ENCODE measurements at regions not wholly inside any gene's neighbourhood (a gene's known extent, or its start where the extent isn't known, plus 50 kb on each side); places are given as distances from the start of the nearest gene placed in this dataset.

DNA sequence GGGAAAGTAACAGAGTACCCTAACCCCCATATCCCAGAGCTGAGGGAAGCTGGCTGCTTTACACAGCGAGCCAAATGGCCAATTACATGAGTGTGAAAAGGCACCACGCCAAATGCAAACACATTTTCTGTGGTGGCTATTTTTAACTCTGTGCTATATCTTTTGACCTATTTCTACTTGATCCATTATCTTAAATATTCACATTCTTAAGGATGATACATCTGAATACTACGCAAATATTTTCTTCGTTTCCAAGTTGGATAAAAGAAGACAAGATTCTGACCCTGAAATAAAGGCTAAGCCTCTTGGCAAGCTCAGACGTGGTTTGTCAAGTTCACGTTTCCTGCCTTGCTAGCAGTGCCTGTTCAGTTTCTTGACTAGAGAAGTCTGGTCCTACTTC is 146.7 kb upstream of the TMEM196 start:
- ChIA-PET POLR2A (no interaction called here), CTCF (ENCODE audit: low intra/inter-chr PET ratio, low total read pairs) (no interaction called here)
- in situ Hi-C loops (cut with HindIII; ENCODE audit: extremely low pct_ligation_motif_present, low pct_unique_long_range_greater_than_20kb) (no loop called here), intact Hi-C loops (cut with micrococcal nuclease; ENCODE audit: unreplicated experiment) (no loop called here)
- H4K20me1 ChIP-seq (ENCODE audit: insufficient read depth, low read length) = no peaks in the 10 kb centered on the region
- no TSS peak for BruUV-seq (replicated peaks)
- no peak overlapping the region for H3K4me2 ChIP-seq (ENCODE audit: low read depth, low read length)
- no peaks in the 10 kb centered on the region for H3K36me3 ChIP-seq (replicated peaks in 1 of 2; ENCODE audit: control insufficient read depth in 1 of 2, insufficient read depth in 2 of 2, low read length in 2 of 2)
- H3K4me1 ChIP-seq (ENCODE audit: insufficient read depth, low read length) = no peaks in the 10 kb centered on the region
- no peak overlapping the region for H2AFZ ChIP-seq (ENCODE audit: low read length)
- H3K79me2 ChIP-seq (ENCODE audit: insufficient read depth, low read length) = no peaks in the 10 kb centered on the region
- no peak overlapping the region for H3K9ac ChIP-seq (ENCODE audit: insufficient read depth, low read depth, low read length)
- FAIRE-seq (no peak), DNase-seq (ENCODE audit: low spot score) (no peak), ATAC-seq (no peak)
- no peaks in the 10 kb centered on the region for H3K27me3 ChIP-seq (ENCODE audit: control insufficient read depth in 1 of 2, insufficient read depth in 2 of 2, low read length in 2 of 2)
- H3K9me3 ChIP-seq (ENCODE audit: low read length) = peaks cover 40% of the 10 kb centered on the region
- no peak for TF ChIP-seq ZSCAN25 (CRISPR knock-in tag; IDR thresholded peaks at IDR 0.05)
- WGBS (ENCODE audit: low lambda C conversion rate) = 5% methylated on average over 6 of the region's 6 CpGs
- no peak overlapping the region for H3K4me3 ChIP-seq (replicated peaks in 1 of 3; ENCODE audit: insufficient read depth in 1 of 3, low read depth in 2 of 3, low read length in 3 of 3)
- no peak overlapping the region for H3K27ac ChIP-seq (ENCODE audit: extremely low read length, insufficient read depth, low read length)

DNA sequence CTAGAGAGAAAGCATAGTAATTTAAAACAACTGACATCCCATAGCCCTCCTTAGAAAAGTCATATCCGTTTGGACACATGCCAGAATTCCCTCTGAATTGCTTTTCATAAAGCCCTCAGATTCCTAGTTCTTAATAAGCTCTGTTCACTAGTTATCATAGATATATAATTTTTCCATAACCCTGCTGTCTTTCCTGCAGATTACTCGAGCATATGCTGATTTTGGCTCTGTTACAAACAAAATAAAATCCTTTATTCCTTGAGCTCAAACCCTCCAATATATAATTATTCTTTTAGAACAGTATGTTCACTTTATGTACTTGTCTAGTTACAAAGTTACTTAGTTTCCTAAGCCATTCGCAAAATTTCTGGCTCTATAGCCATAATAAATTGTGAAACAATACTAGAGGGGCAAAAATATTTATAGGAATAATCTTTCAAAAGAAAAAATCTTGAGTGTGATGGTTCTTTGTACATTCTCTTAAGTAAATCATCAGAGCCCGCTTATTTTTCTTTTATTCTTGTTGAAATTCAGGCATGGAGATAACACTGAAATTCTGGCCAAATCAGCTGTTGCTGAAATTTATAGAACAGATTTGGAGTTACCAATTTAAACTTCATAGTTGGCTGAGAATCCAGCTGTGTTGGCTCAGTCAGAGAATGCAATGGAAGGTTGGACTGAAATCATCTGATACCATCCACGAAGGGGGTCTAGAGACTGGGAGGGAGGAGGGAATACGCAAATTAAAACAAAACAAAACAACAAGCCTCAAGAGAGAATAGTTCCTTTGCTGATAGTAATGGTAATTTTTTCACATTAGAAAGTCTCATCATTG is 146.1 kb upstream of the TMEM196 start:
- Histone ChIP-seq H3K27me3 (ENCODE audit: control insufficient read depth in 1 of 2, insufficient read depth in 2 of 2, low read length in 2 of 2) (no peaks in the 10 kb centered on the region), H3K79me2 (ENCODE audit: insufficient read depth, low read length) (no peaks in the 10 kb centered on the region), H3K9me3 (ENCODE audit: low read length) (peaks cover 45% of the 10 kb centered on the region), H3K36me3 (replicated peaks in 1 of 2; ENCODE audit: control insufficient read depth in 1 of 2, insufficient read depth in 2 of 2, low read length in 2 of 2) (no peaks in the 10 kb centered on the region), H3K27ac (ENCODE audit: extremely low read length, insufficient read depth, low read length) (no peak overlapping the region), H3K4me2 (ENCODE audit: low read depth, low read length) (no peak overlapping the region), H2AFZ (ENCODE audit: low read length) (no peak overlapping the region), H3K9ac (ENCODE audit: insufficient read depth, low read depth, low read length) (no peak overlapping the region), H3K4me3 (replicated peaks in 1 of 3; ENCODE audit: insufficient read depth in 1 of 3, low read depth in 2 of 3, low read length in 3 of 3) (no peak overlapping the region), H4K20me1 (ENCODE audit: insufficient read depth, low read length) (no peaks in the 10 kb centered on the region), H3K4me1 (ENCODE audit: insufficient read depth, low read length) (no peaks in the 10 kb centered on the region)
- DNase-seq (ENCODE audit: low spot score) (no peak), ATAC-seq (no peak), FAIRE-seq (no peak)
- no TSS peak for BruUV-seq (replicated peaks)
- ChIA-PET POLR2A (no interaction called here), CTCF (ENCODE audit: low intra/inter-chr PET ratio, low total read pairs) (no interaction called here)
- TF ChIP-seq TSC22D2 (CRISPR knock-in tag; IDR thresholded peaks at IDR 0.05; ENCODE audit: borderline replicate concordance) (no peak), MTF2 (CRISPR knock-in tag; IDR thresholded peaks at IDR 0.05; ENCODE audit: borderline replicate concordance) (no peak), NFE2 (CRISPR knock-in tag; IDR thresholded peaks at IDR 0.05) (no peak), ARNT2 (CRISPR knock-in tag; IDR thresholded peaks at IDR 0.05; ENCODE audit: low read depth) (no peak), PRPF4 (IDR thresholded peaks at IDR 0.05; ENCODE audit: low read depth, low read length, poor library complexity, severe bottlenecking) (no peak), GTF2F1 (IDR thresholded peaks at IDR 0.05; ENCODE audit: low read length) (no peak), ZBTB3 (CRISPR knock-in tag; IDR thresholded peaks at IDR 0.05; ENCODE audit: borderline replicate concordance, low read depth) (no peak), ZNF720 (CRISPR knock-in tag; IDR thresholded peaks at IDR 0.05) (no peak), HNRNPUL1 (IDR thresholded peaks at IDR 0.05; ENCODE audit: low read depth, low read length) (no peak), BHLHE40 (IDR thresholded peaks at IDR 0.05; ENCODE audit: low read length) (no peak), ZNF232 (CRISPR knock-in tag; IDR thresholded peaks at IDR 0.05; ENCODE audit: borderline replicate concordance) (no peak), GATAD2A (CRISPR knock-in tag; IDR thresholded peaks at IDR 0.05) (no peak), PPARG (CRISPR knock-in tag; conservative IDR thresholded peaks at IDR 0.05) (no peak), CENPX (CRISPR knock-in tag; IDR thresholded peaks at IDR 0.05) (no peak), ZNF331 (CRISPR knock-in tag; IDR thresholded peaks at IDR 0.05) (no peak)
- TF ChIP-seq, protein P1, sequence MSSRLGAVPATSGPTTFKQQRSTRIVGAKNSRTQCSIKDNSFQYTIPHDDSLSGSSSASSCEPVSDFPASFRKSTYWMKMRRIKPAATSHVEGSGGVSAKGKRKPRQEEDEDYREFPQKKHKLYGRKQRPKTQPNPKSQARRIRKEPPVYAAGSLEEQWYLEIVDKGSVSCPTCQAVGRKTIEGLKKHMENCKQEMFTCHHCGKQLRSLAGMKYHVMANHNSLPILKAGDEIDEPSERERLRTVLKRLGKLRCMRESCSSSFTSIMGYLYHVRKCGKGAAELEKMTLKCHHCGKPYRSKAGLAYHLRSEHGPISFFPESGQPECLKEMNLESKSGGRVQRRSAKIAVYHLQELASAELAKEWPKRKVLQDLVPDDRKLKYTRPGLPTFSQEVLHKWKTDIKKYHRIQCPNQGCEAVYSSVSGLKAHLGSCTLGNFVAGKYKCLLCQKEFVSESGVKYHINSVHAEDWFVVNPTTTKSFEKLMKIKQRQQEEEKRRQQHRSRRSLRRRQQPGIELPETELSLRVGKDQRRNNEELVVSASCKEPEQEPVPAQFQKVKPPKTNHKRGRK (CRISPR knock-in tag; IDR thresholded peaks at IDR 0.05) = no peak
- TF ChIP-seq, protein P2, sequence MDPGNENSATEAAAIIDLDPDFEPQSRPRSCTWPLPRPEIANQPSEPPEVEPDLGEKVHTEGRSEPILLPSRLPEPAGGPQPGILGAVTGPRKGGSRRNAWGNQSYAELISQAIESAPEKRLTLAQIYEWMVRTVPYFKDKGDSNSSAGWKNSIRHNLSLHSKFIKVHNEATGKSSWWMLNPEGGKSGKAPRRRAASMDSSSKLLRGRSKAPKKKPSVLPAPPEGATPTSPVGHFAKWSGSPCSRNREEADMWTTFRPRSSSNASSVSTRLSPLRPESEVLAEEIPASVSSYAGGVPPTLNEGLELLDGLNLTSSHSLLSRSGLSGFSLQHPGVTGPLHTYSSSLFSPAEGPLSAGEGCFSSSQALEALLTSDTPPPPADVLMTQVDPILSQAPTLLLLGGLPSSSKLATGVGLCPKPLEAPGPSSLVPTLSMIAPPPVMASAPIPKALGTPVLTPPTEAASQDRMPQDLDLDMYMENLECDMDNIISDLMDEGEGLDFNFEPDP (CRISPR knock-in tag; conservative IDR thresholded peaks at IDR 0.05) = no peak
- intact Hi-C loops (cut with micrococcal nuclease; ENCODE audit: unreplicated experiment) (no loop called here), in situ Hi-C loops (cut with HindIII; ENCODE audit: extremely low pct_ligation_motif_present, low pct_unique_long_range_greater_than_20kb) (no loop called here)
- under 1% methylated on average over 6 of the region's 6 CpGs for WGBS (ENCODE audit: low lambda C conversion rate)

Data from HepG2 (cell line).